ENCODE measurements at regions not wholly inside any gene's neighbourhood (a gene's known extent, or its start where the extent isn't known, plus 50 kb on each side); places are given as distances from the start of the nearest gene placed in this dataset.

GRCh38 chr12:65590318-65590717 is 234.0 kb upstream of the HMGA2 start:
- H3K36me3 ChIP-seq (ENCODE audit: control insufficient read depth, insufficient read depth, low read length), result no peaks in the 10 kb centered on the region
- CTCF ChIA-PET, result interaction anchor here (2.2 kb wide), 1 partner anchor 12 kb away, joined by 6 read pairs; no protein-coding TSS in a partner anchor
- DNase-seq (ENCODE audit: low read depth), result no peak
- TF ChIP-seq, protein P1, sequence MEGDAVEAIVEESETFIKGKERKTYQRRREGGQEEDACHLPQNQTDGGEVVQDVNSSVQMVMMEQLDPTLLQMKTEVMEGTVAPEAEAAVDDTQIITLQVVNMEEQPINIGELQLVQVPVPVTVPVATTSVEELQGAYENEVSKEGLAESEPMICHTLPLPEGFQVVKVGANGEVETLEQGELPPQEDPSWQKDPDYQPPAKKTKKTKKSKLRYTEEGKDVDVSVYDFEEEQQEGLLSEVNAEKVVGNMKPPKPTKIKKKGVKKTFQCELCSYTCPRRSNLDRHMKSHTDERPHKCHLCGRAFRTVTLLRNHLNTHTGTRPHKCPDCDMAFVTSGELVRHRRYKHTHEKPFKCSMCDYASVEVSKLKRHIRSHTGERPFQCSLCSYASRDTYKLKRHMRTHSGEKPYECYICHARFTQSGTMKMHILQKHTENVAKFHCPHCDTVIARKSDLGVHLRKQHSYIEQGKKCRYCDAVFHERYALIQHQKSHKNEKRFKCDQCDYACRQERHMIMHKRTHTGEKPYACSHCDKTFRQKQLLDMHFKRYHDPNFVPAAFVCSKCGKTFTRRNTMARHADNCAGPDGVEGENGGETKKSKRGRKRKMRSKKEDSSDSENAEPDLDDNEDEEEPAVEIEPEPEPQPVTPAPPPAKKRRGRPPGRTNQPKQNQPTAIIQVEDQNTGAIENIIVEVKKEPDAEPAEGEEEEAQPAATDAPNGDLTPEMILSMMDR (IDR thresholded peaks at IDR 0.05; ENCODE audit: insufficient read depth, low read depth, low read length), result no peak
- H3K4me3 ChIP-seq (ENCODE audit: low read depth, low read length), result no peak overlapping the region
- POLR2A ChIA-PET, result no interaction called here
- no peaks in the 10 kb centered on the region for H3K27me3 ChIP-seq (ENCODE audit: control insufficient read depth, insufficient read depth, low read length)

- POLR2A ChIA-PET, result no interaction called here
- DNase-seq (ENCODE audit: low read depth), result no peak
- TF ChIP-seq, protein P1 (IDR thresholded peaks at IDR 0.05; ENCODE audit: insufficient read depth, low read depth, low read length), result no peak
- no peak overlapping the region for H3K4me3 ChIP-seq (ENCODE audit: low read depth, low read length)
- CTCF ChIA-PET, result interaction anchor here (1.1 kb wide), 1 partner anchor 51 kb away, joined by 3 read pairs; no protein-coding TSS in a partner anchor
- no peaks in the 10 kb centered on the region for H3K27me3 ChIP-seq (ENCODE audit: control insufficient read depth, insufficient read depth, low read length)
- H3K36me3 ChIP-seq (ENCODE audit: control insufficient read depth, insufficient read depth, low read length), result no peaks in the 10 kb centered on the region
Observed at GRCh38 chr12:65592416-65592815, 231.9 kb upstream of the HMGA2 start.

GRCh38 chr12:65593239-65593701 is 231.0 kb upstream of the HMGA2 start:
- Histone ChIP-seq H3K4me3 (ENCODE audit: low read depth, low read length) (no peak overlapping the region), H3K36me3 (ENCODE audit: control insufficient read depth, insufficient read depth, low read length) (no peaks in the 10 kb centered on the region), H3K27me3 (ENCODE audit: control insufficient read depth, insufficient read depth, low read length) (no peaks in the 10 kb centered on the region)
- ChIA-PET POLR2A (no interaction called here), CTCF (interaction anchor here (0.8 to 2.1 kb wide), 2 partner anchors 10 to 36 kb away, joined by 3 to 13 read pairs; no protein-coding TSS in a partner anchor)
- TF ChIP-seq, protein P1 (IDR thresholded peaks at IDR 0.05; ENCODE audit: insufficient read depth, low read depth, low read length), result no peak
- peak; percentile 93 for DNase-seq (ENCODE audit: low read depth)

DNA sequence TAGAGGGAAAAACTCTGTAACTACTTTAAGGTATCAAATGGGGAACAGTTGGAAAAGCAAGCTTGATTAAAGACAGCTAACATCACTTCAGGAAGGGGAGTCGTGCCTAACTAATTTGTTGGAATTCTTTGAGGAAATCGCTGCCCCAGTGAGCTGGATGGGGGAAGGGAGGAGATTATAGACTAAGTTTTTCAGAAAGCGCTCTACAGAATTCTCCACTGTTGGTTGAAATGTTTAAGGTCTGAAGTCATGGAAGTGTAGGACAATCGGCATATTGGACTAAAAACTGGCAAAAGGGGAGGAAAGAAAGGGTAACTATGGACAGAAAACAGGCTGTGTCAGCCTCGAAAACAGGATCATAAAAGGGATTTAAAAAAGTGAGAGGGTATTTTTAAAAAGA is 229.9 kb upstream of the HMGA2 start:
- ChIA-PET POLR2A (interaction anchor here (1.0 kb wide), 1 partner anchor 28 kb away, joined by 4 read pairs; no protein-coding TSS in a partner anchor), CTCF (interaction anchor here (0.8 to 2.1 kb wide), 3 partner anchors 9 to 26 kb away, joined by 3 to 13 read pairs (median 4); no protein-coding TSS in a partner anchor)
- no peak for DNase-seq (ENCODE audit: low read depth)
- Histone ChIP-seq H3K4me3 (ENCODE audit: low read depth, low read length) (no peak overlapping the region), H3K36me3 (ENCODE audit: control insufficient read depth, insufficient read depth, low read length) (no peaks in the 10 kb centered on the region), H3K27me3 (ENCODE audit: control insufficient read depth, insufficient read depth, low read length) (no peaks in the 10 kb centered on the region)
- TF ChIP-seq, protein P1 (IDR thresholded peaks at IDR 0.05; ENCODE audit: insufficient read depth, low read depth, low read length), result no peak

DNA sequence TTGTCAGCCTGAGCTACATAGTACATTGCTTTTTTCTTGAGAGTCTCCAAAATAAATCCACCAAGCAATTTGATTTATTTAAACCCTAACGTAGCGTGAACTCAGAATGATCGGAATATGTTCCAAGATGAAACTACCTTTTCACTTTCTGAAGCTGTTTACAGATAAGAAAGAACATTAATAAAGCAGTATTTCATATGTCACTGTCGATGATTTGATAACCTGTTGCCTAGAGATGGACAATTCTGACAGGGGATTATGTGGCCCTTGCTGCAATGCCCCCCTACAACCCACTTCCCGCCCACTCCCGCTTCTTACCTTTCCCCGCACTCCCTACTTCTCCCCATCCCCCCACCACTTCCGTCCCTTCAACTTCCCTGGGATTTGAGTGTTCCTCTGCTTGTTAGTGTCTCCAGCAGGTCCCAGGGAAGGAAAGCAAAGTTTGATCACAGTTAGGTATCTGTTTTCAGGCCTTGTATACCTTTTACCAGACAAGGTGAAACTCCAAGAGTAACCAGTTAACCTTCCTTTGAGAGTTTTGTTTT is 229.2 kb upstream of the HMGA2 start:
- TF ChIP-seq, protein P1 (IDR thresholded peaks at IDR 0.05; ENCODE audit: insufficient read depth, low read depth, low read length), result no peak
- Histone ChIP-seq H3K27me3 (ENCODE audit: control insufficient read depth, insufficient read depth, low read length) (no peaks in the 10 kb centered on the region), H3K4me3 (ENCODE audit: low read depth, low read length) (no peak overlapping the region), H3K36me3 (ENCODE audit: control insufficient read depth, insufficient read depth, low read length) (no peaks in the 10 kb centered on the region)
- DNase-seq (ENCODE audit: low read depth), result no peak
- CTCF ChIA-PET, result interaction anchor here (1.1 to 2.1 kb wide), 2 partner anchors 8 to 14 kb away, joined by 4 to 13 read pairs; no protein-coding TSS in a partner anchor
- POLR2A ChIA-PET, result no interaction called here

All from BJ (cell line).